NCI-H1930 (cell line): ENCODE measurements at regions not wholly inside any gene's neighbourhood (a gene's known extent, or its start where the extent isn't known, plus 50 kb on each side); places are given as distances from the start of the nearest gene placed in this dataset.

Experiments used
- DNase-seq, 2 experiments: peaks; one replicate each; lab custom pipeline; 2025; lab: John Stamatoyannopoulos, UW

- DNase-seq, result no peak
These were observed 163.3 kb upstream of the IER5L start for GRCh38 chr9:129341171-129341986.

GRCh38 chr9:129340427-129341170, 162.5 kb upstream of the IER5L start:
- no peak for DNase-seq

- no peak for DNase-seq
These were observed 161.6 kb upstream of the IER5L start for GRCh38 chr9:129339539-129340157.

- no peak for DNase-seq
These were observed 160.8 kb upstream of the IER5L start for GRCh38 chr9:129338724-129339430.

- no peak for DNase-seq
These were observed 159.5 kb upstream of the IER5L start for GRCh38 chr9:129337336-129338140.

- no peak for DNase-seq
These were observed 158.7 kb upstream of the IER5L start for GRCh38 chr9:129336601-129337331.

- no peak for DNase-seq
These were observed 158.1 kb upstream of the IER5L start for GRCh38 chr9:129336130-129336528.

GRCh38 chr9:129335464-129336129, 157.5 kb upstream of the IER5L start:
- DNase-seq, result no peak

- DNase-seq, result no peak
These were observed 156.3 kb upstream of the IER5L start for GRCh38 chr9:129334105-129334935.

GRCh38 chr9:129333617-129334104, 155.6 kb upstream of the IER5L start:
- DNase-seq, result no peak

GRCh38 chr9:129332581-129332980, 154.5 kb upstream of the IER5L start:
- no peak for DNase-seq

GRCh38 chr9:129331772-129332500, 153.9 kb upstream of the IER5L start:
- no peak for DNase-seq

- DNase-seq, result no peak
These were observed 153.4 kb upstream of the IER5L start for GRCh38 chr9:129331493-129331765.

GRCh38 chr9:129330711-129331492, 152.8 kb upstream of the IER5L start:
- no peak for DNase-seq

- DNase-seq, result no peak
These were observed 150.4 kb upstream of the IER5L start for GRCh38 chr9:129328355-129329042.

- DNase-seq, result no peak
These were observed 149.7 kb upstream of the IER5L start for GRCh38 chr9:129327552-129328328.
